K562 (cell line): ENCODE measurements at regions not wholly inside any gene's neighbourhood (a gene's known extent, or its start where the extent isn't known, plus 50 kb on each side); places are given as distances from the start of the nearest gene placed in this dataset. TPM values are rescaled to one million over a fixed set of nuclear protein-coding genes. Genes with fewer than 3 reads are reported as not detected.
"Not testable (repeated sequence)": the region's sequence is repeated elsewhere in the genome, so short reads cannot be mapped to it uniquely, and the experiment has no call there.

Experiments
- ATAC-seq: fragments of 200-7000 bp; cut with Tn5 transposase; 3 replicates; pipeline ENCODE4 v1.9.1; 2020; ENCODE audit warnings: moderate library complexity
- BruUV-seq: library from RNA; stranded (reverse); fragments of 400-500 nt; replicated peaks from 2 replicates; lab custom pipeline; 2021; lab: Mats Ljungman, UMichigan
- CTCF ChIA-PET: fragments of 300-600 bp; formaldehyde crosslinking; extraction: SDS; loops from one replicate; lab custom pipeline; 2021; ENCODE audit warnings: low intra/inter-chr PET ratio; lab: Yijun Ruan, JAX
- POLR2A ChIA-PET: fragments of 300-600, 350-650 bp; sonication (Branson Sonifier 250); formaldehyde crosslinking; extraction: SDS; loops from one replicate; lab custom pipeline; 2021; ENCODE audit warnings: antibody characterized with exemption, inconsistent platforms; lab: Yijun Ruan, JAX
- DNase-seq, 4 experiments: peaks; one replicate each; pipeline versions ENCODE4 v3.0.0 to v3.0.0-alpha.2; 2011 to 2018; ENCODE audit warnings: low spot score in 3 of 4, mixed read lengths in 3 of 4; ENCODE audit errors: extremely low read depth in 1 of 4
- FAIRE-seq: peaks from 2 replicates; lab custom pipeline; 2011; peaks lifted over from hg19 to GRCh38; lab: Jason Lieb, UNC
- H2AFZ ChIP-seq: 2 replicates; pipeline ENCODE4 v1.6.0; 2011; ENCODE audit warnings: low read depth, low read length, control low read depth, inconsistent platforms
- H3K27ac ChIP-seq: fragments of 200-600 bp; 3 replicates; pipeline ENCODE4 v1.8.0; 2011; ENCODE audit warnings: low read depth, mild to moderate bottlenecking, control low read depth, inconsistent platforms, low read length, moderate library complexity, mixed read lengths; ENCODE audit errors: extremely low read depth
- H3K27me3 ChIP-seq, 2 experiments: fragments of 300-600 bp in 1 of 2; 2 replicates in 1 of 2; 3 replicates in 1 of 2; pipeline versions ENCODE4 v1.6.0 to v1.8.0; 2011; ENCODE audit warnings: inconsistent platforms in 2 of 2, low read length in 2 of 2, mild to moderate bottlenecking in 1 of 2, mixed read lengths in 1 of 2, moderate library complexity in 1 of 2; ENCODE audit not compliant: control insufficient read depth in 2 of 2, insufficient read depth in 2 of 2
- H3K36me3 ChIP-seq: fragments of 300-600 bp; 3 replicates; pipeline ENCODE4 v1.8.0; 2011; ENCODE audit warnings: mild to moderate bottlenecking, low read length, inconsistent platforms; ENCODE audit not compliant: control insufficient read depth, insufficient read depth
- H3K4me1 ChIP-seq, 2 experiments: fragments of 200-600 bp in 1 of 2; replicated peaks in 1 of 2; 2 replicates in 1 of 2; 3 replicates in 1 of 2; pipeline versions ENCODE4 v1.5.1 to v1.8.0; 2011; ENCODE audit warnings: inconsistent platforms in 2 of 2, low read length in 2 of 2, mild to moderate bottlenecking in 1 of 2, mixed read lengths in 1 of 2, moderate library complexity in 1 of 2; ENCODE audit not compliant: control insufficient read depth in 2 of 2, insufficient read depth in 2 of 2
- H3K4me2 ChIP-seq: 2 replicates; pipeline ENCODE4 v1.6.1; 2011; ENCODE audit warnings: low read length, control low read depth, inconsistent platforms, mixed read lengths; ENCODE audit not compliant: insufficient read depth
- H3K4me3 ChIP-seq: fragments of 200-600 bp; sonication (generic), shearing (Covaris generic); 2 replicates; pipeline ENCODE4 v1.5.1; 2016; ENCODE audit warnings: control low read depth, inconsistent platforms
- H3K79me2 ChIP-seq: fragments of 200-600 bp; 3 replicates; pipeline ENCODE4 v1.8.0; 2011; ENCODE audit warnings: low read length, inconsistent platforms; ENCODE audit not compliant: control insufficient read depth, insufficient read depth
- H3K9ac ChIP-seq, 2 experiments: 2 replicates each; pipeline versions ENCODE4 v1.6.0 to v1.6.1; 2011; ENCODE audit warnings: low read depth in 2 of 2, low read length in 2 of 2, control low read depth in 1 of 2, inconsistent platforms in 1 of 2, mild to moderate bottlenecking in 1 of 2, mixed read lengths in 1 of 2; ENCODE audit not compliant: insufficient read depth in 1 of 2
- H3K9me1 ChIP-seq: one replicate; pipeline ENCODE4 v1.6.0; 2011; ENCODE audit warnings: inconsistent platforms, mild to moderate bottlenecking, low read length, moderate library complexity; ENCODE audit not compliant: control insufficient read depth, insufficient read depth
- H3K9me3 ChIP-seq: replicated peaks from 2 replicates; pipeline ENCODE4 v1.5.1; 2011; ENCODE audit warnings: low read depth, low read length, inconsistent platforms; ENCODE audit not compliant: control insufficient read depth, insufficient read depth
- H4K20me1 ChIP-seq: replicated peaks from 2 replicates; pipeline ENCODE4 v1.6.1; 2011; ENCODE audit warnings: low read length, inconsistent platforms, mixed read lengths; ENCODE audit not compliant: control insufficient read depth, insufficient read depth
- WGBS: fragments of 100-300 bp; shearing (Covaris generic); methylation state at CpG from one replicate; pipeline ENCODE4 v1.1.6; 2016; ENCODE audit warnings: low coverage, mixed read lengths; ENCODE audit not compliant: insufficient coverage; ENCODE audit errors: missing lambda C conversion rate; 5-methylcytosine and 5-hydroxymethylcytosine counted together
- in situ Hi-C: fragments of 300-500 bp; cut with MboI; formaldehyde crosslinking; loops from 4 replicates; pipeline ENCODE4 v1.15.0; 2018; ENCODE audit warnings: inconsistent platforms, mixed read lengths
- intact Hi-C: fragments of 100-400 bp; cut with micrococcal nuclease; formaldehyde crosslinking; loops from 2 replicates; pipeline ENCODE4 v1.14.2; 2022
- small RNA-seq: library from RNA; depleted of rRNA; stranded (forward); fragments of <200 nt; gene quantifications from one replicate; pipeline ENCODE3, GENCODE V24; 2014

DNA sequence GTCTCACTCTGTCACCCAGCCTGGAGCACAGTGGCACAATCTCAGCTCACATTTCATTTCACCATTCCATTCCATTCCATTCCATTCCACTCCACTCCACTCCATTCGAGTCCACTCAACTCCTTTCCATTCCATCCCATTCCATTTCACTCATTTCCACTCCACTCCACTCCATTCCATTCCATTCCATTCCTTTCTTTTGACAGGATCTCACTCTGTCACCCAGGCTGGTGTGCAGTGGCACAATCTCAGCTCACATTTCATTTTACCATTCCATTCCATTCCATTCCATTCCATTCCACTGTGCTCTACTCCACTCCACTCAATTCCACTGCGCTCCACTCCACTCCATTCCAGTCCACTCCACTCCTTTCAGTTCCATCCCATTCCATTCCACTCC lies 639.6 kb downstream of the TP53TG3F start:
- H3K36me3 ChIP-seq, H3K79me2 ChIP-seq, FAIRE-seq, H3K9me1 ChIP-seq, BruUV-seq, intact Hi-C loops, ATAC-seq, POLR2A ChIA-PET, H4K20me1 ChIP-seq, H3K9ac ChIP-seq, DNase-seq, H3K4me2 ChIP-seq, H3K4me3 ChIP-seq, H3K9me3 ChIP-seq, H2AFZ ChIP-seq, H3K27ac ChIP-seq, H3K27me3 ChIP-seq, H3K4me1 ChIP-seq, CTCF ChIA-PET: not testable (repeated sequence)
- in situ Hi-C loops = loop anchor here (25.0 kb wide), 1 partner anchor 488 kb away; no protein-coding TSS in a partner anchor
- 5% methylated on average over 2 of the region's 2 CpGs for WGBS

Small RNA genes lying in the stretch of these regions (small RNA-seq; reads per million reads assigned to genes)
- gene AC133561.3 (not detected), gene AC133561.4 (not detected), gene AC140658.4 (not detected)
